Thyroid gland (tissue), 4 donors: ENCODE measurements at regions not wholly inside any gene's neighbourhood (a gene's known extent, or its start where the extent isn't known, plus 50 kb on each side); places are given as distances from the start of the nearest gene placed in this dataset.

Source experiments
- CTCF ChIP-seq, 6 experiments: fragments of 200-600 bp in 3 of 6; fragments of 450-650 bp in 3 of 6; sonication (generic) in 3 of 6; IDR thresholded peaks; one replicate each; pipeline ENCODE4 v1.5.1; 2016 to 2019; ENCODE audit warnings: antibody characterized with exemption in 6 of 6, mild to moderate bottlenecking in 2 of 6, inconsistent platforms in 1 of 6, moderate library complexity in 1 of 6
- POLR2A ChIP-seq, 2 donors: fragments of 450-650 bp; IDR thresholded peaks; one replicate each; pipeline ENCODE4 v1.6.1; 2017; ENCODE audit warnings: antibody characterized with exemption in 2 of 2, mild to moderate bottlenecking in 2 of 2, moderate library complexity in 1 of 2

GRCh38 chr1:234675572-234675971, 65.6 kb upstream of the IRF2BP2 start:
- TF ChIP-seq CTCF (IDR thresholded peaks at IDR 0.05) (no peak), POLR2A (IDR thresholded peaks at IDR 0.05) (no peak)
